HAP-1 (cell line): ENCODE measurements at regions not wholly inside any gene's neighbourhood (a gene's known extent, or its start where the extent isn't known, plus 50 kb on each side); places are given as distances from the start of the nearest gene placed in this dataset.
"Not testable (repeated sequence)": the region's sequence is repeated elsewhere in the genome, so short reads cannot be mapped to it uniquely, and the experiment has no call there.

Experiments
- DNase-seq, 2 experiments: peaks; one replicate each; pipeline ENCODE4 v3.0.0-alpha.2; 2016 to 2020; ENCODE audit warnings: low spot score in 2 of 2
- H3K27me3 ChIP-seq: fragments of 250-450 bp; sonication (Bioruptor Pico); 2 replicates; pipeline ENCODE4 v1.5.1; 2020; ENCODE audit warnings: low read depth, mild to moderate bottlenecking, moderate library complexity
- H3K36me3 ChIP-seq: fragments of 250-450 bp; sonication (Bioruptor Pico); replicated peaks from 2 replicates; pipeline ENCODE4 v1.5.1; 2020; ENCODE audit warnings: mild to moderate bottlenecking
- H3K4me1 ChIP-seq: fragments of 250-450 bp; sonication (Bioruptor Pico); 2 replicates; pipeline ENCODE4 v1.5.1; 2020; ENCODE audit warnings: mild to moderate bottlenecking
- H3K4me3 ChIP-seq: fragments of 250-450 bp; sonication (Bioruptor Pico); 2 replicates; pipeline ENCODE4 v1.5.1; 2020; ENCODE audit warnings: mild to moderate bottlenecking, moderate library complexity
- H3K9me3 ChIP-seq: fragments of 250-450 bp; sonication (Bioruptor Pico); 2 replicates; pipeline ENCODE4 v1.5.1; 2020; ENCODE audit warnings: mild to moderate bottlenecking, moderate library complexity
- in situ Hi-C: fragments of 300-500 bp; cut with MboI; formaldehyde crosslinking; loops from 3 replicates; pipeline ENCODE4 v1.14.3; 2020; ENCODE audit warnings: low sequenced_read_pairs, inconsistent platforms, mixed read lengths

- Histone ChIP-seq H3K9me3 (no peaks in the 10 kb centered on the region), H3K4me3 (no peak overlapping the region), H3K36me3 (no peaks in the 10 kb centered on the region), H3K27me3 (no peaks in the 10 kb centered on the region), H3K4me1 (no peaks in the 10 kb centered on the region)
- DNase-seq, result no peak
- in situ Hi-C loops, result no loop called here
Measured at GRCh38 chr14:86217523-86217922, 687.6 kb downstream of the FLRT2 start.

DNA sequence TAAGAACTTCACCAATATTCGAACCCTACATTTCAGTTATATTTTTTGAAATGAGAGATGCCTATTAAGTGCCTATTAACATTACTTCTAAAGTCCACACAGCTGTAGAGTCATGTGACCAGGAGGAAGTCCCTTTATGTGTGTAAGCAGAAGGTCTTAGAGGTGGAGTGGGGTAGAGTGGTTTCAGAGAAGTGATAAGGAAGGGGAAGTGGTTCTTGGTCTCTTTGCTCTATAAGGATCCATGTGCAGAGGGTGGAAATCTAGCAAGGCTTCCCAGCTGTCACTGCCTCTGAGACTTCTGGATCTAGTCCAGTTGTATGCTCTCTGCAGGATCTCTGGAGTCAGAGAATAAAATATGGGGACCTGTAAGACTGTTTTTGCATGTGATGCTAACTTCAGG lies 673.9 kb downstream of the FLRT2 start:
- DNase-seq, result no peak
- Histone ChIP-seq H3K36me3 (no peaks in the 10 kb centered on the region), H3K4me1 (no peaks in the 10 kb centered on the region), H3K9me3 (no peaks in the 10 kb centered on the region), H3K27me3 (no peaks in the 10 kb centered on the region), H3K4me3 (no peak overlapping the region)
- in situ Hi-C loops, result no loop called here

- Histone ChIP-seq H3K27me3 (no peaks in the 10 kb centered on the region), H3K36me3 (no peaks in the 10 kb centered on the region), H3K4me3 (no peak overlapping the region), H3K9me3 (no peaks in the 10 kb centered on the region), H3K4me1 (no peaks in the 10 kb centered on the region)
- in situ Hi-C loops, result no loop called here
- no peak for DNase-seq
Measured at GRCh38 chr14:86196471-86196870, 666.5 kb downstream of the FLRT2 start.

DNA sequence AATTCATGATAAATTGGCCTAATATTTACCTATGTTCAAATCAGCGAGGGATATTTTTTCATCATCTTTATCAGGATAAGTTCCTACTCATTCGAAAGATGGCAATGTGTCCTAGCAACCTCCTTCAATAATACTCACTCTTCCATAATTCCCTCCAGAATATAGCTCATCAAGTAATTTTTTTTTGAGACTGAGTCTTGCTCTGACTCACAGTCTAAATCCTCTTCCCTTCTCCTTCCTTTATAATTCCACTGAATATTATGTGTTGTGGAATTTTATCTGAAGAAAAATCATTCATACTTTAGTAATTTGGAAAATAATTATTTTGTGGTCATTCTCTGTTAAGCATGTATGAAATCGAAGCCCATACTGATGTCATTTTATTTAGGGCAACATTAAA lies 663.8 kb downstream of the FLRT2 start:
- no peak for DNase-seq
- H3K4me3 ChIP-seq, result no peak overlapping the region
- no peaks in the 10 kb centered on the region for H3K9me3 ChIP-seq
- no peaks in the 10 kb centered on the region for H3K27me3 ChIP-seq
- no peaks in the 10 kb centered on the region for H3K4me1 ChIP-seq
- no peaks in the 10 kb centered on the region for H3K36me3 ChIP-seq
- in situ Hi-C loops, result no loop called here

DNA sequence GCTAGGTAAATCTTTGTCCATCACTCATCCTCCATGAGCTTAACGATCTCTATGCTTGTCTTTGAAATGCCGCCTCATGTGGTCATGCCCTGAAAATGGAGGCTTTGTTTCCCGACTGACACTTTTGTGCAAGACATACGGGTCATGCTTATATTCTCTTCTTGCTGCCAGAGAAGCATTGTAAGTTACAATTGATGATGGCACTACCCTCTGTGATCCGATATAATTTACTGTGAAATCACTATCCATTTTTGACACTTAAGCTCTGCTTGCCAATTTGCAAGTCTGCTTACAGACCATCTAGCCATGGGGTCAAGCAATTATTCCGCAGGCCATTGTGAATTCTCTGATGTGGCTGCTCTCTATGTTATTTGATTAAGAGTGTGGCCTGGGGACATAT lies 650.0 kb downstream of the FLRT2 start:
- H3K36me3 ChIP-seq, result no peaks in the 10 kb centered on the region
- H3K9me3 ChIP-seq, result no peaks in the 10 kb centered on the region
- in situ Hi-C loops, result no loop called here
- H3K4me1 ChIP-seq, result no peaks in the 10 kb centered on the region
- DNase-seq, result no peak
- no peak overlapping the region for H3K4me3 ChIP-seq
- H3K27me3 ChIP-seq, result no peaks in the 10 kb centered on the region

GRCh38 chr14:86168371-86168770 lies 638.4 kb downstream of the FLRT2 start:
- Histone ChIP-seq H3K27me3 (no peaks in the 10 kb centered on the region), H3K36me3 (no peaks in the 10 kb centered on the region), H3K4me1 (no peaks in the 10 kb centered on the region), H3K4me3 (no peak overlapping the region), H3K9me3 (no peaks in the 10 kb centered on the region)
- DNase-seq, result no peak
- in situ Hi-C loops, result no loop called here

- no peak for DNase-seq
- in situ Hi-C loops, result no loop called here
- no peaks in the 10 kb centered on the region for H3K36me3 ChIP-seq
- no peak overlapping the region for H3K4me3 ChIP-seq
- no peaks in the 10 kb centered on the region for H3K9me3 ChIP-seq
- H3K4me1 ChIP-seq, result no peaks in the 10 kb centered on the region
- no peaks in the 10 kb centered on the region for H3K27me3 ChIP-seq
Measured at GRCh38 chr14:86166541-86166940, 636.6 kb downstream of the FLRT2 start.

GRCh38 chr14:86153480-86153879 lies 623.5 kb downstream of the FLRT2 start:
- no peaks in the 10 kb centered on the region for H3K27me3 ChIP-seq
- H3K9me3 ChIP-seq, result no peaks in the 10 kb centered on the region
- no peaks in the 10 kb centered on the region for H3K36me3 ChIP-seq
- H3K4me1 ChIP-seq, result no peaks in the 10 kb centered on the region
- no peak overlapping the region for H3K4me3 ChIP-seq
- peak in 1 of 2 experiments; percentile 7 for DNase-seq
- in situ Hi-C loops, result no loop called here

GRCh38 chr14:86143248-86143647 lies 613.3 kb downstream of the FLRT2 start:
- no peak for DNase-seq
- in situ Hi-C loops, result no loop called here

GRCh38 chr14:86141966-86142365 lies 612.0 kb downstream of the FLRT2 start:
- Histone ChIP-seq H3K27me3 (no peaks in the 10 kb centered on the region), H3K36me3 (no peaks in the 10 kb centered on the region), H3K9me3 (no peaks in the 10 kb centered on the region), H3K4me3 (no peak overlapping the region), H3K4me1 (no peaks in the 10 kb centered on the region)
- in situ Hi-C loops, result no loop called here
- DNase-seq, result no peak

More at GRCh38 chr14:86143248-86143647, 613.3 kb downstream of the FLRT2 start:
- H3K27me3 ChIP-seq, result no peaks in the 10 kb centered on the region
- H3K9me3 ChIP-seq, result no peaks in the 10 kb centered on the region
- H3K4me3 ChIP-seq, result no peak overlapping the region
- no peaks in the 10 kb centered on the region for H3K36me3 ChIP-seq
- H3K4me1 ChIP-seq, result no peaks in the 10 kb centered on the region

GRCh38 chr14:86129426-86129825 lies 599.5 kb downstream of the FLRT2 start:
- Histone ChIP-seq H3K4me3 (no peak overlapping the region), H3K9me3 (no peaks in the 10 kb centered on the region), H3K36me3 (no peaks in the 10 kb centered on the region), H3K27me3 (no peaks in the 10 kb centered on the region), H3K4me1 (no peaks in the 10 kb centered on the region; the same call in 1 of the 2 replicates)
- in situ Hi-C loops, result no loop called here
- DNase-seq, result no peak

- H3K36me3 ChIP-seq, result no peaks in the 10 kb centered on the region
- no peak overlapping the region for H3K4me3 ChIP-seq
- H3K27me3 ChIP-seq, result no peaks in the 10 kb centered on the region
- in situ Hi-C loops, result no loop called here
- H3K4me1 ChIP-seq, result no peaks in the 10 kb centered on the region
- no peaks in the 10 kb centered on the region for H3K9me3 ChIP-seq
- no peak for DNase-seq
Measured at GRCh38 chr14:86124328-86124727, 594.4 kb downstream of the FLRT2 start.

DNA sequence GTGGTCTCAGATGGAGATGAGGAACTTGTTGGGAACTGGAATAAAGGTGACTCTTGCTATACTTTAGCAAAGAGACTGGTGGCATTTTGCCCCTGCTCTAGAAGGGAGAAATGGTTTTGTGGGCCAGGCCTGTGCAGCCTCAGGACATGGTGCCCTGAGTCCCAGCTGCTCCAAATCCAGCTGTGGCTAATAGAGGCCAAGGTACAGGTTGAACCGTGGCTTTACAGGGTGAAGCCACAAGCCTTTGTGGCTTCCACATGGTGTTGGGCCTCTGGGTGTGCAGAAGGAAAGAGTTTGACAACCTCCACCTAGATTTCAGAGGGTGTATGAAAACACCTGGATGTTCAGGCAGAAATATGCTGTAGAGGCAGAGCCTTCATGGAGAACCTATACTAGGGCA lies 586.0 kb downstream of the FLRT2 start:
- no peaks in the 10 kb centered on the region for H3K27me3 ChIP-seq
- in situ Hi-C loops, result no loop called here
- no peaks in the 10 kb centered on the region for H3K36me3 ChIP-seq
- DNase-seq, result no peak
- no peak overlapping the region for H3K4me3 ChIP-seq
- H3K9me3 ChIP-seq, result no peaks in the 10 kb centered on the region
- no peaks in the 10 kb centered on the region for H3K4me1 ChIP-seq

GRCh38 chr14:86110871-86111270 lies 580.9 kb downstream of the FLRT2 start:
- H3K4me1 ChIP-seq, H3K36me3 ChIP-seq, H3K4me3 ChIP-seq, H3K27me3 ChIP-seq, in situ Hi-C loops, H3K9me3 ChIP-seq, DNase-seq: not testable (repeated sequence)

DNA sequence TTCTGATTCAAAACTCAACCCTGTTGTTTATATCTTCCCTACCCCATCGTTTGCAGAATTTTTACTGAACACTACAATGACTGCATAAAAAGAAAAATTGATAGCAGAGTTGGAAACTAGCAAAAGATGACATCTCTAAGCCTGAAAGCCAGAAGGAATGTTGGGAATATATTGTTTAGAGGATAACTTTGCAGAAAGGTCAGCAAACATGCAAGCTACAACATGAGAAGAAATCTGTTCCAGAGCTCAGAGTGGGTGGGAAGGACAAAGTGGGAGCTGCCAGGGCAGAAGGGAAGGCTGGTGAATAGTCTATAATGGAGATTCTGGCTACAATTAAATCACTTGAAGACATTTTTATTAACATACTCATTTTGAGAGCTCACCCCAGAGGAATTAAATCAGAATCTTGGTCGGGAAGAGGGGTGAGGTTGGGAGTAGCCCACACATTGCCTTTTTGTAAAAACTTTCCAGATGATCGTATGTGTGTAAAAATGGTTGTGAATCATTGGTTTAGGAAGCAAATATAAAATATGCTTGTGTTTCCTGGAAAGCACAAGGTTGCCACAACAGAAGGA lies 574.8 kb downstream of the FLRT2 start:
- Histone ChIP-seq H3K36me3 (no peaks in the 10 kb centered on the region), H3K9me3 (no peaks in the 10 kb centered on the region), H3K4me3 (no peak overlapping the region), H3K27me3 (no peaks in the 10 kb centered on the region), H3K4me1 (no peaks in the 10 kb centered on the region)
- in situ Hi-C loops, result no loop called here
- DNase-seq, result no peak
